Thyroid gland (tissue), 4 donors: ENCODE measurements at regions not wholly inside any gene's neighbourhood (a gene's known extent, or its start where the extent isn't known, plus 50 kb on each side); places are given as distances from the start of the nearest gene placed in this dataset.

Experiments
- DNase-seq, 2 donors: peaks; one replicate each; pipeline ENCODE4 v3.0.0-alpha.2; 2019
- H3K27ac ChIP-seq, 3 donors: fragments of 200-600 bp; sonication (generic); 1 replicate in 2 of 3; 2 replicates in 1 of 3; pipeline ENCODE4 v1.5.1; 2016 to 2019; ENCODE audit warnings: mild to moderate bottlenecking in 1 of 3, moderate library complexity in 1 of 3
- H3K27me3 ChIP-seq: fragments of 200-600 bp; sonication (generic); one replicate; pipeline ENCODE4 v1.5.1; 2019
- H3K36me3 ChIP-seq, 2 donors: fragments of 200-600 bp; sonication (generic); one replicate each; pipeline ENCODE4 v1.5.1; 2016 to 2019
- H3K4me1 ChIP-seq, 2 donors: fragments of 200-600 bp; sonication (generic); one replicate each; pipeline ENCODE4 v1.5.1; 2017 to 2019
- H3K4me3 ChIP-seq, 3 donors: fragments of 200-600 bp; sonication (generic); replicated peaks in 1 of 3; 1 replicate in 2 of 3; 2 replicates in 1 of 3; pipeline ENCODE4 v1.5.1; 2016; ENCODE audit warnings: mild to moderate bottlenecking in 1 of 3
- H3K9me3 ChIP-seq: fragments of 200-600 bp; sonication (generic); one replicate; pipeline ENCODE4 v1.5.1; 2017
- POLR2A ChIP-seq, 2 donors: fragments of 450-650 bp; IDR thresholded peaks; one replicate each; pipeline ENCODE4 v1.6.1; 2017; ENCODE audit warnings: antibody characterized with exemption in 2 of 2, mild to moderate bottlenecking in 2 of 2, moderate library complexity in 1 of 2
- WGBS, 2 donors: methylation state at CpG; one replicate each; pipeline ENCODE4 v1.1.5; 2017; 5-methylcytosine and 5-hydroxymethylcytosine counted together
- intact Hi-C: fragments of 100-400 bp; cut with DNase I; formaldehyde crosslinking; loops from one replicate; pipeline ENCODE4 v1.15.1; 2023
- TF ChIP-seq, protein P1 (sequence below), 6 experiments: fragments of 200-600 bp in 3 of 6; fragments of 450-650 bp in 3 of 6; sonication (generic) in 3 of 6; IDR thresholded peaks; one replicate each; pipeline ENCODE4 v1.5.1; 2016 to 2019; ENCODE audit warnings: antibody characterized with exemption in 6 of 6, mild to moderate bottlenecking in 2 of 6, inconsistent platforms in 1 of 6, moderate library complexity in 1 of 6

DNA sequence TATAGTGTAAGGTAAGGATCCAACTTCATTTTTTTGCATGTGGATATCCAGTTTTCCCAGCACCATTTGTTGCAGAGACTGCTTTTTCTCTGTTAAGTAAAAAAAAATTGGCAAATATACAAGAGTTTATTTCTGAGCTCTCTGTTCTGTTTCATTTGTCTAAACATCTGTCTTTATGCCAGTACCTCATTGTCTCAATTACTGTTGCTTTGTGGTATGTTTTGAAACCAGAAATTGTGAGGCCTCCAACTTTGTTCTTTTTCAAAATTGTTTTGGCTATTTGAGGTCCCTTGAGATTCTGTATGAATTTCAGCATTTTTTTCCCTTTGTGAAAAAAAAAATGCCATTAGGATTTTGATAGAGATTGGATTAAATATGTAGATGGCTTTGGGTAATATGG lies 150.5 kb downstream of the MINAR1 start:
- intact Hi-C loops, result no loop called here
- no peak for DNase-seq
- Histone ChIP-seq H3K27me3 (no peaks in the 10 kb centered on the region), H3K9me3 (no peaks in the 10 kb centered on the region), H3K4me1 (no peaks in the 10 kb centered on the region), H3K4me3 (no peak overlapping the region), H3K36me3 (no peaks in the 10 kb centered on the region), H3K27ac (no peak overlapping the region)
- TF ChIP-seq POLR2A (IDR thresholded peaks at IDR 0.05), result no peak
- TF ChIP-seq, protein P1, sequence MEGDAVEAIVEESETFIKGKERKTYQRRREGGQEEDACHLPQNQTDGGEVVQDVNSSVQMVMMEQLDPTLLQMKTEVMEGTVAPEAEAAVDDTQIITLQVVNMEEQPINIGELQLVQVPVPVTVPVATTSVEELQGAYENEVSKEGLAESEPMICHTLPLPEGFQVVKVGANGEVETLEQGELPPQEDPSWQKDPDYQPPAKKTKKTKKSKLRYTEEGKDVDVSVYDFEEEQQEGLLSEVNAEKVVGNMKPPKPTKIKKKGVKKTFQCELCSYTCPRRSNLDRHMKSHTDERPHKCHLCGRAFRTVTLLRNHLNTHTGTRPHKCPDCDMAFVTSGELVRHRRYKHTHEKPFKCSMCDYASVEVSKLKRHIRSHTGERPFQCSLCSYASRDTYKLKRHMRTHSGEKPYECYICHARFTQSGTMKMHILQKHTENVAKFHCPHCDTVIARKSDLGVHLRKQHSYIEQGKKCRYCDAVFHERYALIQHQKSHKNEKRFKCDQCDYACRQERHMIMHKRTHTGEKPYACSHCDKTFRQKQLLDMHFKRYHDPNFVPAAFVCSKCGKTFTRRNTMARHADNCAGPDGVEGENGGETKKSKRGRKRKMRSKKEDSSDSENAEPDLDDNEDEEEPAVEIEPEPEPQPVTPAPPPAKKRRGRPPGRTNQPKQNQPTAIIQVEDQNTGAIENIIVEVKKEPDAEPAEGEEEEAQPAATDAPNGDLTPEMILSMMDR (IDR thresholded peaks at IDR 0.05), result no peak

DNA sequence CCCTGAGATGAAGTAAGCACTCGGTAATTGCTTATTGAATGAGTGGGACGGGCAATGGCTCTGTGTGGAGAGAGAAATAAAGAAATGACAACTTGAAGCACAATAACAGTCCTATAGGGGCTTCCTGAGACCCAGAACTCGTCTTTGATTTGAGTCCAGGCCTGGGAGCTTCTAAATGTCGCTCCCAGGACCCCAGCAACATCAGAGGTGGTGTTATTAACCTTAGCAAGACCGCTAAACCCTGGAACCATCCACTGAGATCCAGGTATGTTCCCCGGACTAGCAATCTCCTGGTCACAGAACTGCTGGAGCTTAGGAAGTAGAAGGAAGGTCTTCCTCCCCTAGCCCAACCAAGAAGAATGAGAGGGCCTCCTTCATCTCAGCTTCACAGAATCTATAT lies 160.0 kb downstream of the MINAR1 start:
- 76 to 81% methylated on average over 6 of the region's 6 CpGs for WGBS, 2 donors
- no peaks in the 10 kb centered on the region for H3K4me1 ChIP-seq
- intact Hi-C loops, result no loop called here
- TF ChIP-seq, protein P1 (IDR thresholded peaks at IDR 0.05), result no peak
- TF ChIP-seq POLR2A (IDR thresholded peaks at IDR 0.05), result no peak
- no peaks in the 10 kb centered on the region for H3K27me3 ChIP-seq
- H3K9me3 ChIP-seq, result no peaks in the 10 kb centered on the region
- no peak for DNase-seq
- H3K27ac ChIP-seq, result no peak overlapping the region
- H3K36me3 ChIP-seq, result no peaks in the 10 kb centered on the region
- no peak overlapping the region for H3K4me3 ChIP-seq

DNA sequence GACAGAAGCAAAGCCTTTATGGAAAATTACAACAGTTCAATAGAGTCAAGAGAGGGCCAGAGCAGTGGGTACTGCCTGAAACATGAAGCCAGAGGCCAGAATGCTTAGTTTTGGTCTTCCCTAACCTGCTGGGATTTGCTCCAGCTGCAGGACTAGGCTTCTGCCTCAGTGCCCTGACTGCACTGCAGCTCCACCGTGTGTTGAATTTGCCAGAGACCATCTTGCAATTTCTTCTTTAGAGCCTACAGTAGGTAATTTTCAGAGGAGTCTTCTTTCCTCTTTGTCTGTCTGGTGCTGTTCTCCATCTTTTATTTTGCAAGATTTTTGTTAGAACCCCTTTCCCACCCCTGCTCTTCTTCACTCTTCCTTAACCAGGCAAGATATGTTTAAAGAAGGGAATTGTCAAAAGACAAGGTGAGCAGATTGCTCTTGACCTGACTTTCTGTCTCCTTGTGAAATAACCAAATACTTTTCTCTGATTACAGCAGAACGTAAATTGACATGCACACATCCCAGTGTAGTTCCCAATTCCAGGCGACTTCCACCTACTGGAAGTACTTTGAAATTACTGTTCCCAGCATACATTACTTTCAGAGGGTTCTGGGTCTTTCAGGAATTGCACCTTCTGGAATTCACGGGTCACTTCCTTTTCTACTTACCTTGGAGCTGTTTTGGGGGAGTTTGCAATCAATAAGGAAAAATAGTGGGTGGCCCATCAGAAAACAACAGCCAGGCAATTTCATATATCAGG lies 161.2 kb downstream of the MINAR1 start:
- peak in 1 of 2 donors; percentile 4 for DNase-seq
- no peak for TF ChIP-seq POLR2A (IDR thresholded peaks at IDR 0.05)
- TF ChIP-seq, protein P1 (IDR thresholded peaks at IDR 0.05), result no peak
- no peak overlapping the region for H3K27ac ChIP-seq
- H3K9me3 ChIP-seq, result no peaks in the 10 kb centered on the region
- intact Hi-C loops, result no loop called here
- no peak overlapping the region for H3K4me3 ChIP-seq
- no peaks in the 10 kb centered on the region for H3K36me3 ChIP-seq
- H3K4me1 ChIP-seq, result no peaks in the 10 kb centered on the region
- no peaks in the 10 kb centered on the region for H3K27me3 ChIP-seq
- 52 to 59% methylated on average over 4 of the region's 4 CpGs for WGBS, 2 donors

DNA sequence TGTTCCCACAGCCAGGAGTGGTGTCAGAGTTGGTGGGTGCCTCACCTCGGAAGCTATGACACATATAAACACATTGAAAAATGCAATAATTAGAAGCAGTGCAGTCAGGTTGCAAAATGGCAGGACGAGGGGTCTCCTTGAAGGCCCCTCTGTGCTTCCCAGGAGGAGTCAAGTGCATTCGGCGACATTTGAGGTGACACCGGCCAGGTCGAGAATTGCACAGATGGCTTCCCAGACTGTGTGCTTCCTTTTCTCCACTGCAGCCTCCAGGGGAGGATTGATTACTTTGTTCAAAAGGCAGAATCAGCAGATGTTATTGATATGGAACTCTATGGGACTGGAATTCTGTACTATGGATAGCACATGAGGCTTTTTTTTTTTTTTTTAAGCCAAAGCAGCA lies 163.2 kb downstream of the MINAR1 start:
- H3K4me3 ChIP-seq, result no peak overlapping the region
- no peak overlapping the region for H3K27ac ChIP-seq
- 90 to 95% methylated on average over 6 of the region's 6 CpGs for WGBS, 2 donors
- TF ChIP-seq POLR2A (IDR thresholded peaks at IDR 0.05), result no peak
- TF ChIP-seq, protein P1 (IDR thresholded peaks at IDR 0.05), result no peak
- no peaks in the 10 kb centered on the region for H3K27me3 ChIP-seq
- no peaks in the 10 kb centered on the region for H3K9me3 ChIP-seq
- intact Hi-C loops, result no loop called here
- H3K4me1 ChIP-seq, result no peaks in the 10 kb centered on the region
- no peak for DNase-seq
- no peaks in the 10 kb centered on the region for H3K36me3 ChIP-seq

DNA sequence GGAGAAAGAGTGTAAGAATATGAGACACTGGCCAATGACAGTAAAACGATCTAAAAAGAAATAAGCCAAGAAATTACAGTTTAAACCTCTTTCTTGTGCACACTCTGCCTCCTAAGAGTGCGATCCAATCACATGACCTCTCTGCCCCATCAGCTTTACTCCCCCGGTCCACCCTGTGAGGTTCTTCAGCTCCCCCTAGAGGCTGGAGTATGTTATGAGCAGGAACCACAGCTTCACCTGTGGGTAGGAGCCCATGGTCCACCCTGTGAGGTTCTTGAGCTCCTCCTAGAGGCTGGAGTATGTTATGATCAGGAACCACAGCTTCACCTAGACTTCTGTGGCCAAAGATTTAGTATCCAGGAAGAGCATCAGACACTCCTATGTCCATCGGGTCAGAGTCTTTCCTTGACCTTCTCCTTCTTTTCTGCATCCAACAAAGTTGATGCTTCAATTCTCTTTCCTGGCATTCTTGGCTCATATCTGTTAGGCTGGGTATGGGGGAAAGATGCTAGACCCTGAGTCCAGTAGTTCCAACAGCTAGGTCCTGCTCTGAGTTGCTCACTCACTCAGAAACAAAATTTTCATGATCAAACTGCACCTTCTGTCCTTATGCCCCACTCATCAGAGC lies 164.0 kb downstream of the MINAR1 start:
- Histone ChIP-seq H3K4me3 (no peak overlapping the region), H3K27me3 (no peaks in the 10 kb centered on the region), H3K4me1 (no peaks in the 10 kb centered on the region), H3K27ac (no peak overlapping the region), H3K9me3 (no peaks in the 10 kb centered on the region), H3K36me3 (no peaks in the 10 kb centered on the region)
- peak; percentile 44 to 47 for DNase-seq
- intact Hi-C loops, result no loop called here
- TF ChIP-seq, protein P1 (IDR thresholded peaks at IDR 0.05), result peak in 5 of 6 experiments; percentile 41 to 78 (median 63)
- no peak for TF ChIP-seq POLR2A (IDR thresholded peaks at IDR 0.05)
- 45 to 51% methylated on average over 4 of the region's 4 CpGs for WGBS, 2 donors
